ENCODE measurements at regions not wholly inside any gene's neighbourhood (a gene's known extent, or its start where the extent isn't known, plus 50 kb on each side); places are given as distances from the start of the nearest gene placed in this dataset.

DNA sequence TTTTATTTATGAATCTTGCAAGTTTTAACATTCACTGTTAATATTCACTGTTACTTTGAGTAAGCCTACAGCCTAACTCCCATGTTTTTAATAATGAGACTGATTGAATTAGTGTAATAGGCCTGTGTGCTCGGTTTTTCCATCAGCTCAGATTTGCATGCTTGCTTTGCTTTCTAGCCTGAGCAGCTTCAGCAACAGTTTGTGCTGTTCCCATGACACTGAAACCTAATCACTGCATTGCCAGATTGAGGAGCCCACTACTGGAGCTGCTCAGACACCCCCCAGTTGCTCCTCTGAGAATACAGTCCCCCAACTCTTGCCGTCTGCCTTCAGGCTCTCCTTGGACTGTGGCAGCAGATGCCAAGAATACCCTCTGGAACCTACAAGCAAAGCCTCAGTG, 695.4 kb downstream of the BRINP3 start (continued):
- TF ChIP-seq, protein P1, sequence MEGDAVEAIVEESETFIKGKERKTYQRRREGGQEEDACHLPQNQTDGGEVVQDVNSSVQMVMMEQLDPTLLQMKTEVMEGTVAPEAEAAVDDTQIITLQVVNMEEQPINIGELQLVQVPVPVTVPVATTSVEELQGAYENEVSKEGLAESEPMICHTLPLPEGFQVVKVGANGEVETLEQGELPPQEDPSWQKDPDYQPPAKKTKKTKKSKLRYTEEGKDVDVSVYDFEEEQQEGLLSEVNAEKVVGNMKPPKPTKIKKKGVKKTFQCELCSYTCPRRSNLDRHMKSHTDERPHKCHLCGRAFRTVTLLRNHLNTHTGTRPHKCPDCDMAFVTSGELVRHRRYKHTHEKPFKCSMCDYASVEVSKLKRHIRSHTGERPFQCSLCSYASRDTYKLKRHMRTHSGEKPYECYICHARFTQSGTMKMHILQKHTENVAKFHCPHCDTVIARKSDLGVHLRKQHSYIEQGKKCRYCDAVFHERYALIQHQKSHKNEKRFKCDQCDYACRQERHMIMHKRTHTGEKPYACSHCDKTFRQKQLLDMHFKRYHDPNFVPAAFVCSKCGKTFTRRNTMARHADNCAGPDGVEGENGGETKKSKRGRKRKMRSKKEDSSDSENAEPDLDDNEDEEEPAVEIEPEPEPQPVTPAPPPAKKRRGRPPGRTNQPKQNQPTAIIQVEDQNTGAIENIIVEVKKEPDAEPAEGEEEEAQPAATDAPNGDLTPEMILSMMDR (conservative IDR thresholded peaks at IDR 0.05; ENCODE audit: low read depth in 2 of 2) = no peak
- TF ChIP-seq, protein P2, sequence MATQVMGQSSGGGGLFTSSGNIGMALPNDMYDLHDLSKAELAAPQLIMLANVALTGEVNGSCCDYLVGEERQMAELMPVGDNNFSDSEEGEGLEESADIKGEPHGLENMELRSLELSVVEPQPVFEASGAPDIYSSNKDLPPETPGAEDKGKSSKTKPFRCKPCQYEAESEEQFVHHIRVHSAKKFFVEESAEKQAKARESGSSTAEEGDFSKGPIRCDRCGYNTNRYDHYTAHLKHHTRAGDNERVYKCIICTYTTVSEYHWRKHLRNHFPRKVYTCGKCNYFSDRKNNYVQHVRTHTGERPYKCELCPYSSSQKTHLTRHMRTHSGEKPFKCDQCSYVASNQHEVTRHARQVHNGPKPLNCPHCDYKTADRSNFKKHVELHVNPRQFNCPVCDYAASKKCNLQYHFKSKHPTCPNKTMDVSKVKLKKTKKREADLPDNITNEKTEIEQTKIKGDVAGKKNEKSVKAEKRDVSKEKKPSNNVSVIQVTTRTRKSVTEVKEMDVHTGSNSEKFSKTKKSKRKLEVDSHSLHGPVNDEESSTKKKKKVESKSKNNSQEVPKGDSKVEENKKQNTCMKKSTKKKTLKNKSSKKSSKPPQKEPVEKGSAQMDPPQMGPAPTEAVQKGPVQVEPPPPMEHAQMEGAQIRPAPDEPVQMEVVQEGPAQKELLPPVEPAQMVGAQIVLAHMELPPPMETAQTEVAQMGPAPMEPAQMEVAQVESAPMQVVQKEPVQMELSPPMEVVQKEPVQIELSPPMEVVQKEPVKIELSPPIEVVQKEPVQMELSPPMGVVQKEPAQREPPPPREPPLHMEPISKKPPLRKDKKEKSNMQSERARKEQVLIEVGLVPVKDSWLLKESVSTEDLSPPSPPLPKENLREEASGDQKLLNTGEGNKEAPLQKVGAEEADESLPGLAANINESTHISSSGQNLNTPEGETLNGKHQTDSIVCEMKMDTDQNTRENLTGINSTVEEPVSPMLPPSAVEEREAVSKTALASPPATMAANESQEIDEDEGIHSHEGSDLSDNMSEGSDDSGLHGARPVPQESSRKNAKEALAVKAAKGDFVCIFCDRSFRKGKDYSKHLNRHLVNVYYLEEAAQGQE (IDR thresholded peaks at IDR 0.05; ENCODE audit: unreplicated experiment) = no peak
- TF ChIP-seq POLR2AphosphoS5 (IDR thresholded peaks at IDR 0.05; ENCODE audit: low read depth) = no peak
- TF ChIP-seq, protein P3, sequence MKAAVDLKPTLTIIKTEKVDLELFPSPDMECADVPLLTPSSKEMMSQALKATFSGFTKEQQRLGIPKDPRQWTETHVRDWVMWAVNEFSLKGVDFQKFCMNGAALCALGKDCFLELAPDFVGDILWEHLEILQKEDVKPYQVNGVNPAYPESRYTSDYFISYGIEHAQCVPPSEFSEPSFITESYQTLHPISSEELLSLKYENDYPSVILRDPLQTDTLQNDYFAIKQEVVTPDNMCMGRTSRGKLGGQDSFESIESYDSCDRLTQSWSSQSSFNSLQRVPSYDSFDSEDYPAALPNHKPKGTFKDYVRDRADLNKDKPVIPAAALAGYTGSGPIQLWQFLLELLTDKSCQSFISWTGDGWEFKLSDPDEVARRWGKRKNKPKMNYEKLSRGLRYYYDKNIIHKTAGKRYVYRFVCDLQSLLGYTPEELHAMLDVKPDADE (IDR thresholded peaks at IDR 0.05) = no peak
- no peak for TF ChIP-seq EZH2 (IDR thresholded peaks at IDR 0.05; ENCODE audit: low read depth, unreplicated experiment)

DNA sequence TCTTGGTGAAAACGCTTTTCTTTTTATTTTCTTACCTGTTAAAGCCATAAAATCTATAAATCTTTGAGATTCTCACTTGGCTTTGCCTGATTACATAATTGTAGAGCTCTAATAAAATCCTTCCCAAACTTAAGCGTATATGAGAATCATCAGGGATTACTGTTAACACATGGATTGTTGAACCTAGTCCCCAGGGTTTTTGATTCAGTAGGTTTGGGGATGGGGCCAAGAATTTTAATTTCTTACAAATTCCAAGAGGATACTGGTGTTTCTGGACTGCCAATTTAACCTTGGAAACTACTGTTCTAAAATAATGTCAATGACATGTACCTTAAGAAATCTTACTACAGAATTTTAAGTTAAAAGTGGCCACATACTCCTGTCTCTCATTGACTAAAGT, 694.2 kb downstream of the BRINP3 start:
- ATAC-seq = no peak
- Mint-ChIP-seq H3K9me3 (no peaks in the 10 kb centered on the region), H3K4me3 (no peak overlapping the region), H3K27me3 (ENCODE audit: insufficient read depth, low read depth, poor library complexity) (peaks cover 2% of the 10 kb centered on the region), H3K36me3 (ENCODE audit: low read depth) (no peaks in the 10 kb centered on the region), H3K4me1 (peaks cover 3% of the 10 kb centered on the region; the same call in 2 of the 3 replicates), H3K27ac (no peak overlapping the region)
- no peaks in the 10 kb centered on the region for H3K79me2 ChIP-seq (replicated peaks; ENCODE audit: insufficient read depth)
- H3K9me2 ChIP-seq (ENCODE audit: insufficient read depth) = no peaks in the 10 kb centered on the region
- H3K36me3 ChIP-seq (ENCODE audit: insufficient read depth) = no peaks in the 10 kb centered on the region
- no peaks in the 10 kb centered on the region for H3F3A ChIP-seq (replicated peaks; ENCODE audit: low read depth)
- no peaks in the 10 kb centered on the region for H3K4me1 ChIP-seq (ENCODE audit: insufficient read depth)
- DNase-seq (ENCODE audit: low spot score) = no peak
- H3K4me3 ChIP-seq = no peak overlapping the region
- no peak overlapping the region for H3K4me2 ChIP-seq
- H2AFZ ChIP-seq = no peak overlapping the region
- no peaks in the 10 kb centered on the region for H3K27me3 ChIP-seq (ENCODE audit: insufficient read depth)
- no peak overlapping the region for H3K27ac ChIP-seq (ENCODE audit: low read depth)
- H4K20me1 ChIP-seq (replicated peaks; ENCODE audit: insufficient read depth) = no peaks in the 10 kb centered on the region
- TF ChIP-seq NANOG (IDR thresholded peaks at IDR 0.05; ENCODE audit: borderline replicate concordance) (no peak), EZH2 (IDR thresholded peaks at IDR 0.05; ENCODE audit: low read depth, unreplicated experiment) (no peak), POLR2AphosphoS5 (IDR thresholded peaks at IDR 0.05; ENCODE audit: low read depth) (no peak), CREB1 (CRISPR knock-in tag; IDR thresholded peaks at IDR 0.05; ENCODE audit: low read depth) (no peak), JUNB (IDR thresholded peaks at IDR 0.05; ENCODE audit: unreplicated experiment) (no peak)
- TF ChIP-seq, protein P3 (IDR thresholded peaks at IDR 0.05) = no peak
- TF ChIP-seq, protein P4, sequence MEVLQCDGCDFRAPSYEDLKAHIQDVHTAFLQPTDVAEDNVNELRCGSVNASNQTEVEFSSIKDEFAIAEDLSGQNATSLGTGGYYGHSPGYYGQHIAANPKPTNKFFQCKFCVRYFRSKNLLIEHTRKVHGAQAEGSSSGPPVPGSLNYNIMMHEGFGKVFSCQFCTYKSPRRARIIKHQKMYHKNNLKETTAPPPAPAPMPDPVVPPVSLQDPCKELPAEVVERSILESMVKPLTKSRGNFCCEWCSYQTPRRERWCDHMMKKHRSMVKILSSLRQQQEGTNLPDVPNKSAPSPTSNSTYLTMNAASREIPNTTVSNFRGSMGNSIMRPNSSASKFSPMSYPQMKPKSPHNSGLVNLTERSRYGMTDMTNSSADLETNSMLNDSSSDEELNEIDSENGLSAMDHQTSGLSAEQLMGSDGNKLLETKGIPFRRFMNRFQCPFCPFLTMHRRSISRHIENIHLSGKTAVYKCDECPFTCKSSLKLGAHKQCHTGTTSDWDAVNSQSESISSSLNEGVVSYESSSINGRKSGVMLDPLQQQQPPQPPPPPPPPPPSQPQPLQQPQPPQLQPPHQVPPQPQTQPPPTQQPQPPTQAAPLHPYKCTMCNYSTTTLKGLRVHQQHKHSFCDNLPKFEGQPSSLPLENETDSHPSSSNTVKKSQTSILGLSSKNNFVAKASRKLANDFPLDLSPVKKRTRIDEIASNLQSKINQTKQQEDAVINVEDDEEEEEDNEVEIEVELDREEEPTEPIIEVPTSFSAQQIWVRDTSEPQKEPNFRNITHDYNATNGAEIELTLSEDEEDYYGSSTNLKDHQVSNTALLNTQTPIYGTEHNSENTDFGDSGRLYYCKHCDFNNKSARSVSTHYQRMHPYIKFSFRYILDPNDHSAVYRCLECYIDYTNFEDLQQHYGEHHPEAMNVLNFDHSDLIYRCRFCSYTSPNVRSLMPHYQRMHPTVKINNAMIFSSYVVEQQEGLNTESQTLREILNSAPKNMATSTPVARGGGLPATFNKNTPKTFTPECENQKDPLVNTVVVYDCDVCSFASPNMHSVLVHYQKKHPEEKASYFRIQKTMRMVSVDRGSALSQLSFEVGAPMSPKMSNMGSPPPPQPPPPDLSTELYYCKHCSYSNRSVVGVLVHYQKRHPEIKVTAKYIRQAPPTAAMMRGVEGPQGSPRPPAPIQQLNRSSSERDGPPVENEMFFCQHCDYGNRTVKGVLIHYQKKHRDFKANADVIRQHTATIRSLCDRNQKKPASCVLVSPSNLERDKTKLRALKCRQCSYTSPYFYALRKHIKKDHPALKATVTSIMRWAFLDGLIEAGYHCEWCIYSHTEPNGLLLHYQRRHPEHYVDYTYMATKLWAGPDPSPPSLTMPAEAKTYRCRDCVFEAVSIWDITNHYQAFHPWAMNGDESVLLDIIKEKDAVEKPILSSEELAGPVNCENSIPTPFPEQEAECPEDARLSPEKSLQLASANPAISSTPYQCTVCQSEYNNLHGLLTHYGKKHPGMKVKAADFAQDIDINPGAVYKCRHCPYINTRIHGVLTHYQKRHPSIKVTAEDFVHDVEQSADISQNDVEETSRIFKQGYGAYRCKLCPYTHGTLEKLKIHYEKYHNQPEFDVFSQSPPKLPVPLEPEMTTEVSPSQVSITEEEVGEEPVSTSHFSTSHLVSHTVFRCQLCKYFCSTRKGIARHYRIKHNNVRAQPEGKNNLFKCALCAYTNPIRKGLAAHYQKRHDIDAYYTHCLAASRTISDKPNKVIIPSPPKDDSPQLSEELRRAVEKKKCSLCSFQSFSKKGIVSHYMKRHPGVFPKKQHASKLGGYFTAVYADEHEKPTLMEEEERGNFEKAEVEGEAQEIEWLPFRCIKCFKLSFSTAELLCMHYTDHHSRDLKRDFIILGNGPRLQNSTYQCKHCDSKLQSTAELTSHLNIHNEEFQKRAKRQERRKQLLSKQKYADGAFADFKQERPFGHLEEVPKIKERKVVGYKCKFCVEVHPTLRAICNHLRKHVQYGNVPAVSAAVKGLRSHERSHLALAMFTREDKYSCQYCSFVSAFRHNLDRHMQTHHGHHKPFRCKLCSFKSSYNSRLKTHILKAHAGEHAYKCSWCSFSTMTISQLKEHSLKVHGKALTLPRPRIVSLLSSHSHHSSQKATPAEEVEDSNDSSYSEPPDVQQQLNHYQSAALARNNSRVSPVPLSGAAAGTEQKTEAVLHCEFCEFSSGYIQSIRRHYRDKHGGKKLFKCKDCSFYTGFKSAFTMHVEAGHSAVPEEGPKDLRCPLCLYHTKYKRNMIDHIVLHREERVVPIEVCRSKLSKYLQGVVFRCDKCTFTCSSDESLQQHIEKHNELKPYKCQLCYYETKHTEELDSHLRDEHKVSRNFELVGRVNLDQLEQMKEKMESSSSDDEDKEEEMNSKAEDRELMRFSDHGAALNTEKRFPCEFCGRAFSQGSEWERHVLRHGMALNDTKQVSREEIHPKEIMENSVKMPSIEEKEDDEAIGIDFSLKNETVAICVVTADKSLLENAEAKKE (CRISPR knock-in tag; IDR thresholded peaks at IDR 0.05) = no peak

Data from GM23338 (cell line).